ENCODE measurements at regions not wholly inside any gene's neighbourhood (a gene's known extent, or its start where the extent isn't known, plus 50 kb on each side); places are given as distances from the start of the nearest gene placed in this dataset.

GRCh38 chr12:132432721-132433577 is 57.0 kb upstream of the FBRSL1 start:
- no peak for DNase-seq (ENCODE audit: low read depth in 6 of 9, low spot score in 9 of 9)
- H3K4me3 ChIP-seq (ENCODE audit: low read length in 2 of 2): no peak overlapping the region
- H3K4me1 ChIP-seq (ENCODE audit: control insufficient read depth in 2 of 2, insufficient read depth in 2 of 2, low read length in 2 of 2): peaks cover 9 to 77% of the 10 kb centered on the region in 2 donors
- WGBS: 82% methylated on average over 41 of the region's 41 CpGs
- H3K9me3 ChIP-seq (ENCODE audit: control insufficient read depth in 2 of 2, insufficient read depth in 1 of 2, low read length in 1 of 2): peaks cover 3 to 80% of the 10 kb centered on the region in 2 donors
- no peaks in the 10 kb centered on the region for H3K36me3 ChIP-seq (ENCODE audit: control insufficient read depth in 2 of 2, insufficient read depth in 2 of 2, low read length in 1 of 2)
- H3K27me3 ChIP-seq (ENCODE audit: control insufficient read depth in 2 of 2, insufficient read depth in 1 of 2, low read length in 1 of 2): peaks cover 6 to 25% of the 10 kb centered on the region in 2 donors
- no peak overlapping the region for H3K27ac ChIP-seq (ENCODE audit: low read depth in 1 of 2, low read length in 1 of 2)

GRCh38 chr12:132432126-132432705 is 57.7 kb upstream of the FBRSL1 start:
- Histone ChIP-seq H3K4me1 (ENCODE audit: control insufficient read depth in 2 of 2, insufficient read depth in 2 of 2, low read length in 2 of 2) (peaks cover 9 to 69% of the 10 kb centered on the region in 2 donors), H3K27me3 (ENCODE audit: control insufficient read depth in 2 of 2, insufficient read depth in 1 of 2, low read length in 1 of 2) (peaks cover 9 to 31% of the 10 kb centered on the region in 2 donors), H3K9me3 (ENCODE audit: control insufficient read depth in 2 of 2, insufficient read depth in 1 of 2, low read length in 1 of 2) (peaks cover 3 to 76% of the 10 kb centered on the region in 2 donors), H3K36me3 (ENCODE audit: control insufficient read depth in 2 of 2, insufficient read depth in 2 of 2, low read length in 1 of 2) (no peaks in the 10 kb centered on the region), H3K27ac (ENCODE audit: low read depth in 1 of 2, low read length in 1 of 2) (no peak overlapping the region), H3K4me3 (ENCODE audit: low read length in 2 of 2) (no peak overlapping the region)
- 95% methylated on average over 18 of the region's 18 CpGs for WGBS
- DNase-seq (ENCODE audit: low read depth in 6 of 9, low spot score in 9 of 9): no peak

- H3K4me1 ChIP-seq (ENCODE audit: control insufficient read depth in 2 of 2, insufficient read depth in 2 of 2, low read length in 2 of 2): peaks cover 9 to 65% of the 10 kb centered on the region in 2 donors
Observed at GRCh38 chr12:132430838-132431774, 58.8 kb upstream of the FBRSL1 start.

GRCh38 chr12:132429946-132430643 is 59.9 kb upstream of the FBRSL1 start:
- Histone ChIP-seq H3K9me3 (ENCODE audit: control insufficient read depth in 2 of 2, insufficient read depth in 1 of 2, low read length in 1 of 2) (peaks cover 3 to 61% of the 10 kb centered on the region in 2 donors), H3K27ac (ENCODE audit: low read depth in 1 of 2, low read length in 1 of 2) (peak overlapping the region; percentile 12 to 63), H3K4me3 (ENCODE audit: low read length in 2 of 2) (no peak overlapping the region), H3K27me3 (ENCODE audit: control insufficient read depth in 2 of 2, insufficient read depth in 1 of 2, low read length in 1 of 2) (peaks cover 9 to 33% of the 10 kb centered on the region in 2 donors), H3K4me1 (ENCODE audit: control insufficient read depth in 2 of 2, insufficient read depth in 2 of 2, low read length in 2 of 2) (peaks cover 9 to 65% of the 10 kb centered on the region in 2 donors), H3K36me3 (ENCODE audit: control insufficient read depth in 2 of 2, insufficient read depth in 2 of 2, low read length in 1 of 2) (no peaks in the 10 kb centered on the region)
- 11% methylated on average over 25 of the region's 25 CpGs for WGBS
- peak in 5 of 9 donors; percentile 58 to 82 (median 73) for DNase-seq (ENCODE audit: low read depth in 6 of 9, low spot score in 9 of 9)

More at GRCh38 chr12:132430838-132431774, 58.8 kb upstream of the FBRSL1 start:
- H3K27me3 ChIP-seq (ENCODE audit: control insufficient read depth in 2 of 2, insufficient read depth in 1 of 2, low read length in 1 of 2): peaks cover 9 to 28% of the 10 kb centered on the region in 2 donors
- H3K9me3 ChIP-seq (ENCODE audit: control insufficient read depth in 2 of 2, insufficient read depth in 1 of 2, low read length in 1 of 2): peaks cover 3 to 65% of the 10 kb centered on the region in 2 donors
- no peaks in the 10 kb centered on the region for H3K36me3 ChIP-seq (ENCODE audit: control insufficient read depth in 2 of 2, insufficient read depth in 2 of 2, low read length in 1 of 2)
- no peak overlapping the region for H3K27ac ChIP-seq (ENCODE audit: low read depth in 1 of 2, low read length in 1 of 2)
- DNase-seq (ENCODE audit: low read depth in 6 of 9, low spot score in 9 of 9): no peak
- no peak overlapping the region for H3K4me3 ChIP-seq (ENCODE audit: low read length in 2 of 2)
- 86% methylated on average over 39 of the region's 39 CpGs for WGBS

- Histone ChIP-seq H3K27me3 (ENCODE audit: control insufficient read depth in 2 of 2, insufficient read depth in 1 of 2, low read length in 1 of 2) (peaks cover 9 to 34% of the 10 kb centered on the region in 2 donors), H3K36me3 (ENCODE audit: control insufficient read depth in 2 of 2, insufficient read depth in 2 of 2, low read length in 1 of 2) (no peaks in the 10 kb centered on the region), H3K27ac (ENCODE audit: low read depth in 1 of 2, low read length in 1 of 2) (peak overlapping the region in 1 of 2 donors; percentile 63), H3K4me3 (ENCODE audit: low read length in 2 of 2) (no peak overlapping the region), H3K4me1 (ENCODE audit: control insufficient read depth in 2 of 2, insufficient read depth in 2 of 2, low read length in 2 of 2) (peaks cover 9 to 65% of the 10 kb centered on the region in 2 donors), H3K9me3 (ENCODE audit: control insufficient read depth in 2 of 2, insufficient read depth in 1 of 2, low read length in 1 of 2) (peaks cover 3 to 61% of the 10 kb centered on the region in 2 donors)
- WGBS: 4% methylated on average over 10 of the region's 10 CpGs
- DNase-seq (ENCODE audit: low read depth in 6 of 9, low spot score in 9 of 9): no peak
Observed at GRCh38 chr12:132429602-132429945, 60.4 kb upstream of the FBRSL1 start.

- DNase-seq (ENCODE audit: low read depth in 6 of 9, low spot score in 9 of 9): no peak
- Histone ChIP-seq H3K4me1 (ENCODE audit: control insufficient read depth in 2 of 2, insufficient read depth in 2 of 2, low read length in 2 of 2) (peaks cover 9 to 60% of the 10 kb centered on the region in 2 donors), H3K27me3 (ENCODE audit: control insufficient read depth in 2 of 2, insufficient read depth in 1 of 2, low read length in 1 of 2) (peaks cover 9 to 35% of the 10 kb centered on the region in 2 donors), H3K27ac (ENCODE audit: low read depth in 1 of 2, low read length in 1 of 2) (no peak overlapping the region), H3K4me3 (ENCODE audit: low read length in 2 of 2) (no peak overlapping the region), H3K9me3 (ENCODE audit: control insufficient read depth in 2 of 2, insufficient read depth in 1 of 2, low read length in 1 of 2) (peaks cover 3 to 57% of the 10 kb centered on the region in 2 donors), H3K36me3 (ENCODE audit: control insufficient read depth in 2 of 2, insufficient read depth in 2 of 2, low read length in 1 of 2) (no peaks in the 10 kb centered on the region)
- 10% methylated on average over 23 of the region's 23 CpGs for WGBS
Observed at GRCh38 chr12:132428936-132429601, 60.9 kb upstream of the FBRSL1 start.

- Histone ChIP-seq H3K36me3 (ENCODE audit: control insufficient read depth in 2 of 2, insufficient read depth in 2 of 2, low read length in 1 of 2) (no peaks in the 10 kb centered on the region), H3K27ac (ENCODE audit: low read depth in 1 of 2, low read length in 1 of 2) (no peak overlapping the region), H3K27me3 (ENCODE audit: control insufficient read depth in 2 of 2, insufficient read depth in 1 of 2, low read length in 1 of 2) (peaks cover 9 to 39% of the 10 kb centered on the region in 2 donors), H3K4me1 (ENCODE audit: control insufficient read depth in 2 of 2, insufficient read depth in 2 of 2, low read length in 2 of 2) (peaks cover 9 to 57% of the 10 kb centered on the region in 2 donors), H3K9me3 (ENCODE audit: control insufficient read depth in 2 of 2, insufficient read depth in 1 of 2, low read length in 1 of 2) (peaks cover 4 to 50% of the 10 kb centered on the region in 2 donors), H3K4me3 (ENCODE audit: low read length in 2 of 2) (no peak overlapping the region)
- WGBS: 65% methylated on average over 39 of the region's 39 CpGs
- DNase-seq (ENCODE audit: low read depth in 6 of 9, low spot score in 9 of 9): no peak
Observed at GRCh38 chr12:132427999-132428935, 61.7 kb upstream of the FBRSL1 start.
